CD4-positive, alpha-beta T cell (primary cell): ENCODE measurements at regions not wholly inside any gene's neighbourhood (a gene's known extent, or its start where the extent isn't known, plus 50 kb on each side); places are given as distances from the start of the nearest gene placed in this dataset.

Source experiments
- ATAC-seq: fragments of 200-7000 bp; cut with Tn5 transposase; one replicate; pipeline ENCODE4 v1.10.0; 2022; ENCODE audit warnings: mild to moderate bottlenecking; ENCODE audit not compliant: poor library complexity
- CTCF ChIA-PET: fragments of 350-600 bp; sonication (Branson Sonifier 250); formaldehyde crosslinking; loops from one replicate; lab custom pipeline; 2021; ENCODE audit warnings: antibody characterized with exemption, inconsistent platforms; lab: Charles Lee
- POLR2A ChIA-PET: fragments of 350-600 bp; sonication (Branson Sonifier 250); formaldehyde crosslinking; loops from one replicate; lab custom pipeline; 2021; ENCODE audit warnings: antibody characterized with exemption, inconsistent platforms; lab: Charles Lee
- DNase-seq, 14 experiments: peaks; one replicate each; pipeline ENCODE4 v3.0.0-alpha.2; 2013 to 2020; ENCODE audit warnings: mixed read lengths in 2 of 14
- H3K27ac ChIP-seq, 2 donors: one replicate each; pipeline versions ENCODE4 v1.5.1 to v1.7.0; 2013; ENCODE audit warnings: low read length in 2 of 2, low read depth in 1 of 2, mild to moderate bottlenecking in 1 of 2
- H3K27me3 ChIP-seq, 2 experiments: 1 replicate in 1 of 2; 2 replicates in 1 of 2; pipeline versions ENCODE4 v1.6.1 to v1.7.0; 2013; ENCODE audit warnings: low read length in 2 of 2, control low read depth in 1 of 2, mild to moderate bottlenecking in 1 of 2, moderate library complexity in 1 of 2; ENCODE audit not compliant: insufficient read depth in 2 of 2, control insufficient read depth in 1 of 2
- H3K36me3 ChIP-seq: one replicate; pipeline ENCODE4 v1.6.1; 2013; ENCODE audit warnings: low read length, control low read depth; ENCODE audit not compliant: insufficient read depth
- H3K4me1 ChIP-seq: one replicate; pipeline ENCODE4 v1.6.1; 2013; ENCODE audit warnings: low read length, control low read depth; ENCODE audit not compliant: insufficient read depth
- H3K4me3 ChIP-seq: one replicate; pipeline ENCODE4 v1.5.1; 2013; ENCODE audit warnings: mild to moderate bottlenecking, low read length, moderate library complexity
- H3K9me3 ChIP-seq, 2 experiments: 1 replicate in 1 of 2; 2 replicates in 1 of 2; pipeline versions ENCODE4 v1.6.1 to v1.7.0; 2013; ENCODE audit warnings: low read length in 2 of 2, mild to moderate bottlenecking in 2 of 2, control low read depth in 1 of 2, moderate library complexity in 1 of 2; ENCODE audit not compliant: control insufficient read depth in 1 of 2, insufficient read depth in 1 of 2
- H3K27ac Mint-ChIP-seq: one replicate; pipeline ENCODE4 v1.8.0; 2020; ENCODE audit warnings: mixed read lengths
- H3K27me3 Mint-ChIP-seq: one replicate; pipeline ENCODE4 v1.8.0; 2021; ENCODE audit warnings: mixed read lengths
- H3K36me3 Mint-ChIP-seq: one replicate; pipeline ENCODE4 v1.8.0; 2021; ENCODE audit warnings: low read depth, mixed read lengths
- H3K4me1 Mint-ChIP-seq: one replicate; pipeline ENCODE4 v1.8.0; 2021; ENCODE audit warnings: low read depth, mixed read lengths
- H3K4me3 Mint-ChIP-seq: one replicate; pipeline ENCODE4 v1.8.0; 2020; ENCODE audit warnings: mild to moderate bottlenecking, mixed read lengths
- H3K9me3 Mint-ChIP-seq: one replicate; pipeline ENCODE4 v1.8.0; 2020; ENCODE audit warnings: mixed read lengths
- intact Hi-C, 2 experiments: fragments of 100-400 bp; cut with DNase I in 1 of 2; cut with micrococcal nuclease in 1 of 2; formaldehyde crosslinking; loops; one replicate each; pipeline versions ENCODE4 v1.15.1 to v1.9.0; 2023 to 2025; cut with DNase I, micrococcal nuclease
- TF ChIP-seq, protein P1 (sequence below): fragments of 200-600 bp; IDR thresholded peaks from one replicate; pipeline ENCODE4 v1.8.0; 2022; ENCODE audit warnings: antibody characterized with exemption, mild to moderate bottlenecking

DNA sequence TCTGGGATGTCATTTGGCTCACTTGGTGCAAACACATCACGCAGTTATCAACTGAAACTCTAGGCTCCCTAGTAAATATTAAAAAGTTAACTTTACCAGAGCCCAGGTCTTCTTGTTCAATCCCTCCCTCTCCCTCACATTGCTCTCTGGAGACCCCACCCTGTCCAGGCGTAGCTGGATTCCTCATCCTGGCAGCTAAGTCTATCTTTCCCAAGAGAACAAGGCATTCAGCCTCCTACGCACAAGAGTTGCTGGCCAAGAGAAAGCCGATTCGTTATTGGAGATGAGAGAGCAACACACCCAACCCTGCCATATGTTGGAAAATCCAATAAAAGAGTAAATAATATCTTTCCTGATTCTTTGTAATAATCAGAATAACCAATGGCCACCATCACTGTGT is 117.9 kb downstream of the SLC30A10 start:
- TF ChIP-seq, protein P1, sequence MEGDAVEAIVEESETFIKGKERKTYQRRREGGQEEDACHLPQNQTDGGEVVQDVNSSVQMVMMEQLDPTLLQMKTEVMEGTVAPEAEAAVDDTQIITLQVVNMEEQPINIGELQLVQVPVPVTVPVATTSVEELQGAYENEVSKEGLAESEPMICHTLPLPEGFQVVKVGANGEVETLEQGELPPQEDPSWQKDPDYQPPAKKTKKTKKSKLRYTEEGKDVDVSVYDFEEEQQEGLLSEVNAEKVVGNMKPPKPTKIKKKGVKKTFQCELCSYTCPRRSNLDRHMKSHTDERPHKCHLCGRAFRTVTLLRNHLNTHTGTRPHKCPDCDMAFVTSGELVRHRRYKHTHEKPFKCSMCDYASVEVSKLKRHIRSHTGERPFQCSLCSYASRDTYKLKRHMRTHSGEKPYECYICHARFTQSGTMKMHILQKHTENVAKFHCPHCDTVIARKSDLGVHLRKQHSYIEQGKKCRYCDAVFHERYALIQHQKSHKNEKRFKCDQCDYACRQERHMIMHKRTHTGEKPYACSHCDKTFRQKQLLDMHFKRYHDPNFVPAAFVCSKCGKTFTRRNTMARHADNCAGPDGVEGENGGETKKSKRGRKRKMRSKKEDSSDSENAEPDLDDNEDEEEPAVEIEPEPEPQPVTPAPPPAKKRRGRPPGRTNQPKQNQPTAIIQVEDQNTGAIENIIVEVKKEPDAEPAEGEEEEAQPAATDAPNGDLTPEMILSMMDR, result no peak
- H3K36me3 Mint-ChIP-seq, result no peaks in the 10 kb centered on the region
- ATAC-seq (no peak), DNase-seq (no peak)
- Histone ChIP-seq H3K27ac (no peak overlapping the region), H3K27me3 (no peaks in the 10 kb centered on the region), H3K9me3 (no peaks in the 10 kb centered on the region), H3K36me3 (no peaks in the 10 kb centered on the region), H3K4me3 (no peak overlapping the region), H3K4me1 (no peaks in the 10 kb centered on the region)
- no peak overlapping the region for H3K27ac Mint-ChIP-seq
- H3K9me3 Mint-ChIP-seq, result no peaks in the 10 kb centered on the region
- H3K4me1 Mint-ChIP-seq, result no peaks in the 10 kb centered on the region
- H3K27me3 Mint-ChIP-seq, result peaks cover 19% of the 10 kb centered on the region
- H3K4me3 Mint-ChIP-seq, result no peak overlapping the region
- intact Hi-C loops, result no loop called here
- CTCF ChIA-PET, result no interaction called here
- POLR2A ChIA-PET, result no interaction called here

DNA sequence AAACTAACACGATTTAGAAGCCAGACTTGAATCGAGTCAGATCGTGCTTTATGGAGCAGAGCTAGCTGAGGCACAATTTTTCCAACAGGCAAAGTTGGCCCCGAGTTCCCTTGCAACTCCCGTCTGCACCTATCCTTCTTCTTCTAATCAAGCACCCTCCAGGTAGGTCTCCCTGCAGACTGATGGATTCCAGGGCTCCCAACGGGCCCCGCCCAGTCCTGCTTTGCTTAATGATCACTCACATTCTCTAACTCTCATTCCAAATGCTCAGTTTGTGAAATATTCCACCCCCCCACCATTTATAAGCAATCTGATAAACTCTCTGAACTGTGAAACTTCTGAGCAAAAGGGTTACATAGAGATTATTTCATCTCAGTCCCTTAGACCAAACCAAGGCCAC is 119.6 kb downstream of the SLC30A10 start:
- Histone ChIP-seq H3K9me3 (no peaks in the 10 kb centered on the region), H3K4me3 (no peak overlapping the region), H3K27me3 (no peaks in the 10 kb centered on the region), H3K27ac (no peak overlapping the region), H3K4me1 (no peaks in the 10 kb centered on the region), H3K36me3 (no peaks in the 10 kb centered on the region)
- Mint-ChIP-seq H3K36me3 (no peaks in the 10 kb centered on the region), H3K9me3 (no peaks in the 10 kb centered on the region), H3K27me3 (peaks cover 15% of the 10 kb centered on the region), H3K4me3 (no peak overlapping the region), H3K27ac (no peak overlapping the region), H3K4me1 (no peaks in the 10 kb centered on the region)
- ATAC-seq, result no peak
- TF ChIP-seq, protein P1, result no peak
- POLR2A ChIA-PET, result no interaction called here
- intact Hi-C loops, result no loop called here
- no peak for DNase-seq
- CTCF ChIA-PET, result no interaction called here

DNA sequence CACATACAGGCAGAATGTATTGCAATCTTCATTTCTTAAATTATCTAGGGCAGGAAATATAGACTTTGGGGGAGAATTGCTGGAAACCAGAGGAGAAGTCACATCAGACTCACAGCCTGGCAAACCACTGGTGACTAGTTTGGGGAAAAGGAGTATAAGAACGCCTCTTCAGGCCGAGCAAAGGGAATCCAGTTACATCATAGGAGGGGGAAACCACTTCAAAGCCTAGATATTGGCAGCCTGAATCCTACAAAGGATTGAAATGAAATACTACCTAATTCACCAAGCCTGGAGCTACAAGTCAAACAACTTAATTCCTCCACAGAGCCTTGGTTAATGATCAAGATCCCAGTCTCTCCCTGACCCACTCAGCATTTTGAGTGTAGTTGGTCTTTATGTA is 121.7 kb downstream of the SLC30A10 start:
- no peaks in the 10 kb centered on the region for H3K27me3 ChIP-seq
- ChIA-PET POLR2A (no interaction called here), CTCF (no interaction called here)
- no peak for DNase-seq
- no peak for ATAC-seq
- TF ChIP-seq, protein P1, result no peak
- H3K4me3 ChIP-seq, result no peak overlapping the region
- intact Hi-C loops, result no loop called here
- peaks cover 8% of the 10 kb centered on the region for H3K9me3 Mint-ChIP-seq
- no peaks in the 10 kb centered on the region for H3K4me1 Mint-ChIP-seq
- H3K4me1 ChIP-seq, result no peaks in the 10 kb centered on the region
- H3K27me3 Mint-ChIP-seq, result peaks cover 15% of the 10 kb centered on the region
- no peak overlapping the region for H3K27ac Mint-ChIP-seq
- no peaks in the 10 kb centered on the region for H3K9me3 ChIP-seq
- H3K27ac ChIP-seq, result no peak overlapping the region
- no peaks in the 10 kb centered on the region for H3K36me3 ChIP-seq
- H3K4me3 Mint-ChIP-seq, result no peak overlapping the region
- H3K36me3 Mint-ChIP-seq, result no peaks in the 10 kb centered on the region
